GM23338 (cell line): ENCODE measurements at regions not wholly inside any gene's neighbourhood (a gene's known extent, or its start where the extent isn't known, plus 50 kb on each side); places are given as distances from the start of the nearest gene placed in this dataset.

Source experiments
- CREB1 ChIP-seq: fragments of 250-450 bp; sonication (Bioruptor Pico); IDR thresholded peaks from 2 replicates; pipeline ENCODE4 v1.5.0; 2020; ENCODE audit warnings: low read depth, mild to moderate bottlenecking, moderate library complexity
- EZH2 ChIP-seq: fragments of 200-600 bp; sonication (generic); IDR thresholded peaks from one replicate; pipeline ENCODE4 v1.8.0; 2017; ENCODE audit warnings: antibody characterized with exemption, mild to moderate bottlenecking, low read depth; ENCODE audit not compliant: unreplicated experiment
- EZH2phosphoT487 ChIP-seq: fragments of 200-600 bp; sonication (generic); IDR thresholded peaks from one replicate; pipeline ENCODE4 v1.8.1; 2018; ENCODE audit warnings: antibody characterized with exemption; ENCODE audit not compliant: unreplicated experiment
- JUNB ChIP-seq: IDR thresholded peaks from one replicate; pipeline ENCODE4 v1.6.1; 2016; ENCODE audit warnings: antibody characterized with exemption; ENCODE audit not compliant: unreplicated experiment
- NANOG ChIP-seq: IDR thresholded peaks from 2 replicates; pipeline ENCODE4 v1.6.1; 2016; ENCODE audit warnings: antibody characterized with exemption, borderline replicate concordance
- POLR2AphosphoS5 ChIP-seq: IDR thresholded peaks from 2 replicates; pipeline ENCODE4 v1.6.1; 2016; ENCODE audit warnings: antibody characterized with exemption, low read depth
- STAT1 ChIP-seq: IDR thresholded peaks from one replicate; pipeline ENCODE4 v1.6.1; 2016; ENCODE audit warnings: antibody characterized with exemption; ENCODE audit not compliant: unreplicated experiment
- ZNF114 ChIP-seq: fragments of 250-450 bp; sonication (Bioruptor Pico); IDR thresholded peaks from 2 replicates; pipeline ENCODE4 v1.5.0; 2020; ENCODE audit warnings: mild to moderate bottlenecking, moderate library complexity
- TF ChIP-seq, protein P1 (sequence below), 2 experiments: fragments of 200-600 bp in 1 of 2; sonication (generic) in 1 of 2; conservative IDR thresholded peaks; 2 replicates each; pipeline versions ENCODE4 v1.5.1 to v1.6.1; 2016 to 2017; ENCODE audit warnings: antibody characterized with exemption in 2 of 2, low read depth in 2 of 2, mild to moderate bottlenecking in 2 of 2, moderate library complexity in 1 of 2
- TF ChIP-seq, protein P2 (sequence below): IDR thresholded peaks from 2 replicates; pipeline ENCODE4 v1.6.1; 2016; ENCODE audit warnings: antibody characterized with exemption
- TF ChIP-seq, protein P3 (sequence below): IDR thresholded peaks from one replicate; pipeline ENCODE4 v1.6.1; 2018; ENCODE audit warnings: antibody characterized with exemption; ENCODE audit not compliant: unreplicated experiment
- TF ChIP-seq, protein P4 (sequence below): fragments of 250-450 bp; sonication (Bioruptor Pico); IDR thresholded peaks from 2 replicates; pipeline ENCODE4 v1.5.0; 2020; ENCODE audit warnings: mild to moderate bottlenecking, moderate library complexity

DNA sequence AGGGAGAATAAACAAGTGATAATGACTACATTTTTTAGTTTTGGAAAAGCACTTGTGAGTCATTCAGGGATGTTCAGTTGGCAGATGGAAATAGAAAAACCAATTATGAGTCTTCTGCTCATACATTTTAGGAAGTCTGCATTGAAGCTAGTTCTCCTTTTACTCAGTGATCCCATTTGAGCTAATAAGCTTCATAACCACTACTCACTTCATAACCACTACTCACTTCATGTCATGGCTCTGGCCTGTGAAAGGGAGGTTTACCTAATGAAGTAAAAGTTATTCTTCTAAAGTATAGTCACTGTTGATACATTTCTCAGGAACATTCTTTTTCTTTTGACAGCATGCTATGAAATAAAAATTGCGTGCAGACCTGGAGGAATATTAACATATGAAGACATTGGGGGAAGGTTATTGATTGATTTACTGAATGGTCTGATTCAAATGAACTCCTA, 948.7 kb downstream of the TSN start:
- TF ChIP-seq CREB1 (CRISPR knock-in tag), result no peak
- TF ChIP-seq POLR2AphosphoS5, result no peak
- TF ChIP-seq, protein P1, sequence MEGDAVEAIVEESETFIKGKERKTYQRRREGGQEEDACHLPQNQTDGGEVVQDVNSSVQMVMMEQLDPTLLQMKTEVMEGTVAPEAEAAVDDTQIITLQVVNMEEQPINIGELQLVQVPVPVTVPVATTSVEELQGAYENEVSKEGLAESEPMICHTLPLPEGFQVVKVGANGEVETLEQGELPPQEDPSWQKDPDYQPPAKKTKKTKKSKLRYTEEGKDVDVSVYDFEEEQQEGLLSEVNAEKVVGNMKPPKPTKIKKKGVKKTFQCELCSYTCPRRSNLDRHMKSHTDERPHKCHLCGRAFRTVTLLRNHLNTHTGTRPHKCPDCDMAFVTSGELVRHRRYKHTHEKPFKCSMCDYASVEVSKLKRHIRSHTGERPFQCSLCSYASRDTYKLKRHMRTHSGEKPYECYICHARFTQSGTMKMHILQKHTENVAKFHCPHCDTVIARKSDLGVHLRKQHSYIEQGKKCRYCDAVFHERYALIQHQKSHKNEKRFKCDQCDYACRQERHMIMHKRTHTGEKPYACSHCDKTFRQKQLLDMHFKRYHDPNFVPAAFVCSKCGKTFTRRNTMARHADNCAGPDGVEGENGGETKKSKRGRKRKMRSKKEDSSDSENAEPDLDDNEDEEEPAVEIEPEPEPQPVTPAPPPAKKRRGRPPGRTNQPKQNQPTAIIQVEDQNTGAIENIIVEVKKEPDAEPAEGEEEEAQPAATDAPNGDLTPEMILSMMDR (conservative IDR thresholded peaks at IDR 0.05; ENCODE audit: low read depth in 2 of 2), result no peak
- TF ChIP-seq JUNB, result no peak
- no peak for TF ChIP-seq EZH2
- TF ChIP-seq EZH2phosphoT487, result no peak
- no peak for TF ChIP-seq NANOG
- TF ChIP-seq, protein P2, sequence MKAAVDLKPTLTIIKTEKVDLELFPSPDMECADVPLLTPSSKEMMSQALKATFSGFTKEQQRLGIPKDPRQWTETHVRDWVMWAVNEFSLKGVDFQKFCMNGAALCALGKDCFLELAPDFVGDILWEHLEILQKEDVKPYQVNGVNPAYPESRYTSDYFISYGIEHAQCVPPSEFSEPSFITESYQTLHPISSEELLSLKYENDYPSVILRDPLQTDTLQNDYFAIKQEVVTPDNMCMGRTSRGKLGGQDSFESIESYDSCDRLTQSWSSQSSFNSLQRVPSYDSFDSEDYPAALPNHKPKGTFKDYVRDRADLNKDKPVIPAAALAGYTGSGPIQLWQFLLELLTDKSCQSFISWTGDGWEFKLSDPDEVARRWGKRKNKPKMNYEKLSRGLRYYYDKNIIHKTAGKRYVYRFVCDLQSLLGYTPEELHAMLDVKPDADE, result no peak
- TF ChIP-seq, protein P3, sequence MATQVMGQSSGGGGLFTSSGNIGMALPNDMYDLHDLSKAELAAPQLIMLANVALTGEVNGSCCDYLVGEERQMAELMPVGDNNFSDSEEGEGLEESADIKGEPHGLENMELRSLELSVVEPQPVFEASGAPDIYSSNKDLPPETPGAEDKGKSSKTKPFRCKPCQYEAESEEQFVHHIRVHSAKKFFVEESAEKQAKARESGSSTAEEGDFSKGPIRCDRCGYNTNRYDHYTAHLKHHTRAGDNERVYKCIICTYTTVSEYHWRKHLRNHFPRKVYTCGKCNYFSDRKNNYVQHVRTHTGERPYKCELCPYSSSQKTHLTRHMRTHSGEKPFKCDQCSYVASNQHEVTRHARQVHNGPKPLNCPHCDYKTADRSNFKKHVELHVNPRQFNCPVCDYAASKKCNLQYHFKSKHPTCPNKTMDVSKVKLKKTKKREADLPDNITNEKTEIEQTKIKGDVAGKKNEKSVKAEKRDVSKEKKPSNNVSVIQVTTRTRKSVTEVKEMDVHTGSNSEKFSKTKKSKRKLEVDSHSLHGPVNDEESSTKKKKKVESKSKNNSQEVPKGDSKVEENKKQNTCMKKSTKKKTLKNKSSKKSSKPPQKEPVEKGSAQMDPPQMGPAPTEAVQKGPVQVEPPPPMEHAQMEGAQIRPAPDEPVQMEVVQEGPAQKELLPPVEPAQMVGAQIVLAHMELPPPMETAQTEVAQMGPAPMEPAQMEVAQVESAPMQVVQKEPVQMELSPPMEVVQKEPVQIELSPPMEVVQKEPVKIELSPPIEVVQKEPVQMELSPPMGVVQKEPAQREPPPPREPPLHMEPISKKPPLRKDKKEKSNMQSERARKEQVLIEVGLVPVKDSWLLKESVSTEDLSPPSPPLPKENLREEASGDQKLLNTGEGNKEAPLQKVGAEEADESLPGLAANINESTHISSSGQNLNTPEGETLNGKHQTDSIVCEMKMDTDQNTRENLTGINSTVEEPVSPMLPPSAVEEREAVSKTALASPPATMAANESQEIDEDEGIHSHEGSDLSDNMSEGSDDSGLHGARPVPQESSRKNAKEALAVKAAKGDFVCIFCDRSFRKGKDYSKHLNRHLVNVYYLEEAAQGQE, result no peak
- TF ChIP-seq STAT1, result no peak
- no peak for TF ChIP-seq ZNF114
- TF ChIP-seq, protein P4, sequence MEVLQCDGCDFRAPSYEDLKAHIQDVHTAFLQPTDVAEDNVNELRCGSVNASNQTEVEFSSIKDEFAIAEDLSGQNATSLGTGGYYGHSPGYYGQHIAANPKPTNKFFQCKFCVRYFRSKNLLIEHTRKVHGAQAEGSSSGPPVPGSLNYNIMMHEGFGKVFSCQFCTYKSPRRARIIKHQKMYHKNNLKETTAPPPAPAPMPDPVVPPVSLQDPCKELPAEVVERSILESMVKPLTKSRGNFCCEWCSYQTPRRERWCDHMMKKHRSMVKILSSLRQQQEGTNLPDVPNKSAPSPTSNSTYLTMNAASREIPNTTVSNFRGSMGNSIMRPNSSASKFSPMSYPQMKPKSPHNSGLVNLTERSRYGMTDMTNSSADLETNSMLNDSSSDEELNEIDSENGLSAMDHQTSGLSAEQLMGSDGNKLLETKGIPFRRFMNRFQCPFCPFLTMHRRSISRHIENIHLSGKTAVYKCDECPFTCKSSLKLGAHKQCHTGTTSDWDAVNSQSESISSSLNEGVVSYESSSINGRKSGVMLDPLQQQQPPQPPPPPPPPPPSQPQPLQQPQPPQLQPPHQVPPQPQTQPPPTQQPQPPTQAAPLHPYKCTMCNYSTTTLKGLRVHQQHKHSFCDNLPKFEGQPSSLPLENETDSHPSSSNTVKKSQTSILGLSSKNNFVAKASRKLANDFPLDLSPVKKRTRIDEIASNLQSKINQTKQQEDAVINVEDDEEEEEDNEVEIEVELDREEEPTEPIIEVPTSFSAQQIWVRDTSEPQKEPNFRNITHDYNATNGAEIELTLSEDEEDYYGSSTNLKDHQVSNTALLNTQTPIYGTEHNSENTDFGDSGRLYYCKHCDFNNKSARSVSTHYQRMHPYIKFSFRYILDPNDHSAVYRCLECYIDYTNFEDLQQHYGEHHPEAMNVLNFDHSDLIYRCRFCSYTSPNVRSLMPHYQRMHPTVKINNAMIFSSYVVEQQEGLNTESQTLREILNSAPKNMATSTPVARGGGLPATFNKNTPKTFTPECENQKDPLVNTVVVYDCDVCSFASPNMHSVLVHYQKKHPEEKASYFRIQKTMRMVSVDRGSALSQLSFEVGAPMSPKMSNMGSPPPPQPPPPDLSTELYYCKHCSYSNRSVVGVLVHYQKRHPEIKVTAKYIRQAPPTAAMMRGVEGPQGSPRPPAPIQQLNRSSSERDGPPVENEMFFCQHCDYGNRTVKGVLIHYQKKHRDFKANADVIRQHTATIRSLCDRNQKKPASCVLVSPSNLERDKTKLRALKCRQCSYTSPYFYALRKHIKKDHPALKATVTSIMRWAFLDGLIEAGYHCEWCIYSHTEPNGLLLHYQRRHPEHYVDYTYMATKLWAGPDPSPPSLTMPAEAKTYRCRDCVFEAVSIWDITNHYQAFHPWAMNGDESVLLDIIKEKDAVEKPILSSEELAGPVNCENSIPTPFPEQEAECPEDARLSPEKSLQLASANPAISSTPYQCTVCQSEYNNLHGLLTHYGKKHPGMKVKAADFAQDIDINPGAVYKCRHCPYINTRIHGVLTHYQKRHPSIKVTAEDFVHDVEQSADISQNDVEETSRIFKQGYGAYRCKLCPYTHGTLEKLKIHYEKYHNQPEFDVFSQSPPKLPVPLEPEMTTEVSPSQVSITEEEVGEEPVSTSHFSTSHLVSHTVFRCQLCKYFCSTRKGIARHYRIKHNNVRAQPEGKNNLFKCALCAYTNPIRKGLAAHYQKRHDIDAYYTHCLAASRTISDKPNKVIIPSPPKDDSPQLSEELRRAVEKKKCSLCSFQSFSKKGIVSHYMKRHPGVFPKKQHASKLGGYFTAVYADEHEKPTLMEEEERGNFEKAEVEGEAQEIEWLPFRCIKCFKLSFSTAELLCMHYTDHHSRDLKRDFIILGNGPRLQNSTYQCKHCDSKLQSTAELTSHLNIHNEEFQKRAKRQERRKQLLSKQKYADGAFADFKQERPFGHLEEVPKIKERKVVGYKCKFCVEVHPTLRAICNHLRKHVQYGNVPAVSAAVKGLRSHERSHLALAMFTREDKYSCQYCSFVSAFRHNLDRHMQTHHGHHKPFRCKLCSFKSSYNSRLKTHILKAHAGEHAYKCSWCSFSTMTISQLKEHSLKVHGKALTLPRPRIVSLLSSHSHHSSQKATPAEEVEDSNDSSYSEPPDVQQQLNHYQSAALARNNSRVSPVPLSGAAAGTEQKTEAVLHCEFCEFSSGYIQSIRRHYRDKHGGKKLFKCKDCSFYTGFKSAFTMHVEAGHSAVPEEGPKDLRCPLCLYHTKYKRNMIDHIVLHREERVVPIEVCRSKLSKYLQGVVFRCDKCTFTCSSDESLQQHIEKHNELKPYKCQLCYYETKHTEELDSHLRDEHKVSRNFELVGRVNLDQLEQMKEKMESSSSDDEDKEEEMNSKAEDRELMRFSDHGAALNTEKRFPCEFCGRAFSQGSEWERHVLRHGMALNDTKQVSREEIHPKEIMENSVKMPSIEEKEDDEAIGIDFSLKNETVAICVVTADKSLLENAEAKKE (CRISPR knock-in tag), result no peak
